ENCODE measurements at regions not wholly inside any gene's neighbourhood (a gene's known extent, or its start where the extent isn't known, plus 50 kb on each side); places are given as distances from the start of the nearest gene placed in this dataset.
"Not testable (repeated sequence)": the region's sequence is repeated elsewhere in the genome, so short reads cannot be mapped to it uniquely, and the experiment has no call there.

- DNase-seq: no peak
These were observed 148.8 kb upstream of the SFSWAP start for GRCh38 chr12:131561891-131562684.

- DNase-seq: not testable (repeated sequence)
These were observed 146.7 kb upstream of the SFSWAP start for GRCh38 chr12:131564138-131564727.

GRCh38 chr12:131564845-131565244, 146.0 kb upstream of the SFSWAP start:
- DNase-seq: no peak

- no peak for DNase-seq
These were observed 145.4 kb upstream of the SFSWAP start for GRCh38 chr12:131565267-131566015.

- DNase-seq: no peak
These were observed 142.6 kb upstream of the SFSWAP start for GRCh38 chr12:131568336-131568735.

GRCh38 chr12:131570596-131570995, 140.3 kb upstream of the SFSWAP start:
- DNase-seq: no peak

- DNase-seq: no peak
These were observed 139.1 kb upstream of the SFSWAP start for GRCh38 chr12:131571827-131572226.

GRCh38 chr12:131572626-131573025, 138.3 kb upstream of the SFSWAP start:
- no peak for DNase-seq

- DNase-seq: no peak
These were observed 137.1 kb upstream of the SFSWAP start for GRCh38 chr12:131573631-131574394.

GRCh38 chr12:131574395-131574771, 136.5 kb upstream of the SFSWAP start:
- DNase-seq: no peak

- DNase-seq: no peak
These were observed 135.5 kb upstream of the SFSWAP start for GRCh38 chr12:131575371-131575770.

- not testable (repeated sequence) for DNase-seq
These were observed 134.2 kb upstream of the SFSWAP start for GRCh38 chr12:131576734-131577133.

- no peak for DNase-seq
These were observed 133.1 kb upstream of the SFSWAP start for GRCh38 chr12:131577766-131578165.

- no peak for DNase-seq
These were observed 131.9 kb upstream of the SFSWAP start for GRCh38 chr12:131578828-131579470.

GRCh38 chr12:131583090-131583712, 127.7 kb upstream of the SFSWAP start:
- no peak for DNase-seq

- no peak for DNase-seq
These were observed 124.6 kb upstream of the SFSWAP start for GRCh38 chr12:131586269-131586668.

GRCh38 chr12:131586761-131587160, 124.1 kb upstream of the SFSWAP start:
- DNase-seq: no peak

GRCh38 chr12:131587565-131587964, 123.3 kb upstream of the SFSWAP start:
- no peak for DNase-seq

- no peak for DNase-seq
These were observed 121.5 kb upstream of the SFSWAP start for GRCh38 chr12:131589221-131589897.

GRCh38 chr12:131589966-131590365, 120.9 kb upstream of the SFSWAP start:
- no peak for DNase-seq

- DNase-seq: no peak
These were observed 119.8 kb upstream of the SFSWAP start for GRCh38 chr12:131591136-131591535.
